ENCODE measurements at regions not wholly inside any gene's neighbourhood (a gene's known extent, or its start where the extent isn't known, plus 50 kb on each side); places are given as distances from the start of the nearest gene placed in this dataset.

DNA sequence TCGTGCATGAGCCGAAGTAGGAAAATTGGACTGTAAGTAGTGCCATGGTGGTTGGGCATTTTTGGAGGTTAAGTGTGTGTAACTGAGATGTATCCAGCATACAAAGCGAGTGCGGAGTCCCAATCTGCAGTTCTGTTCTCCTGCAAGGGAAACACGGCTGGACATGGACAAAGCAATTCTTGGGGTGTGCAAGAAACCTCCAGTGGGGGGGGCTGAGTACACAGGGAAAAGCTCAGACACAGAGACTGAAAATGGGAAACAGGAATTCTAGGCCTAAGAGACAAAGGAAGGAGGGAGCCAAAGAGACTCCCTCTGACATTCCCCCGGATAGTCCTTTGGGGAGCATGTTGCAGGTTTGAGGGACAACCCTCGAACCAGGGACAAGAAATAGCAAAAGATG lies 83.2 kb upstream of the PLSCR4 start:
- TF ChIP-seq, protein P1, sequence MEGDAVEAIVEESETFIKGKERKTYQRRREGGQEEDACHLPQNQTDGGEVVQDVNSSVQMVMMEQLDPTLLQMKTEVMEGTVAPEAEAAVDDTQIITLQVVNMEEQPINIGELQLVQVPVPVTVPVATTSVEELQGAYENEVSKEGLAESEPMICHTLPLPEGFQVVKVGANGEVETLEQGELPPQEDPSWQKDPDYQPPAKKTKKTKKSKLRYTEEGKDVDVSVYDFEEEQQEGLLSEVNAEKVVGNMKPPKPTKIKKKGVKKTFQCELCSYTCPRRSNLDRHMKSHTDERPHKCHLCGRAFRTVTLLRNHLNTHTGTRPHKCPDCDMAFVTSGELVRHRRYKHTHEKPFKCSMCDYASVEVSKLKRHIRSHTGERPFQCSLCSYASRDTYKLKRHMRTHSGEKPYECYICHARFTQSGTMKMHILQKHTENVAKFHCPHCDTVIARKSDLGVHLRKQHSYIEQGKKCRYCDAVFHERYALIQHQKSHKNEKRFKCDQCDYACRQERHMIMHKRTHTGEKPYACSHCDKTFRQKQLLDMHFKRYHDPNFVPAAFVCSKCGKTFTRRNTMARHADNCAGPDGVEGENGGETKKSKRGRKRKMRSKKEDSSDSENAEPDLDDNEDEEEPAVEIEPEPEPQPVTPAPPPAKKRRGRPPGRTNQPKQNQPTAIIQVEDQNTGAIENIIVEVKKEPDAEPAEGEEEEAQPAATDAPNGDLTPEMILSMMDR (conservative IDR thresholded peaks at IDR 0.05; ENCODE audit: low read depth, low read length) = 0 out of 2 replicates have a peak, but pooled peaks have one; percentile 23
- TF ChIP-seq EZH2 (IDR thresholded peaks at IDR 0.05; ENCODE audit: borderline replicate concordance, low read depth, low read length, poor library complexity, severe bottlenecking) = no peak
